HG03139 (cell line): ENCODE measurements at regions not wholly inside any gene's neighbourhood (a gene's known extent, or its start where the extent isn't known, plus 50 kb on each side); places are given as distances from the start of the nearest gene placed in this dataset.

Experiments used
- ATAC-seq: cut with Tn5 transposase; IDR thresholded peaks from one replicate; pipeline ENCODE4 v1.9.1; 2021; ENCODE audit not compliant: unreplicated experiment

DNA sequence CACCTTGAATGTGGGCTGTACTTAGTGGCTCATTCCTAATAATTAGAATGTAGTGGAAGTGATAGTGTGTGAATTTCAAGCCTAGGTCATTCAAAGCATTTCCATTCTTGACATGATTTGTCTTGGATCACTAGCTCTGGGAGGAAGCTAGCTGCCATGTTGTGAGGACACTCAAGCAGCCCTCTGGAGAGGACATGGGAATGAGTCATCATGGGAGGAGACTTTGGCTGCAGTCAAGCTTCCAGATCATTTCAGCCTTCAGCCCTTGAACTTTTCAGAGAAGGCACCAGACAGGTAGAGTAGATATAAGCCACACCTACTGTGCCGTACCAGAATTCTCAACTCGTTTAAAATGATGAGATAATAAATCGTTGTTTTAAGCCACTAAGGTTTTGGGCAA lies 506.9 kb downstream of the ZNF608 start:
- ATAC-seq = no peak

DNA sequence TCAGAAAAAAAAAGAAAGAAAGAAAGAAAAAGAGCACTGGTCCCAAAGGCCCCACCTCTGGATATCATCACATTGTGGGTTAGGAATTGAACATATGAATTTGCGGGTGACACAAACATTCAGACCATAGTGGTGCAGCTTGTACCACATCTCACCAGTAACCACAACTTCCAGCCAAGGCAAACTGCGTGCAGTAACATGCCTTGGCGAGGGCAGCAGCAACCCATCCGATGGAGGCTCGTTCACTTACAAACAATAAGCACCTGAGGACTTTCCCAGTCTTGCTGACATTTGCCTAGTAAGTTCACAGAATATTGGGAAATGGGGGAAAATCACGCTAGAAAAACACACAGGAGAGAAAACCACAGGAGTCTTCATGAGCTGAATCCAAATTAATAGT lies 508.1 kb downstream of the ZNF608 start:
- no peak for ATAC-seq

DNA sequence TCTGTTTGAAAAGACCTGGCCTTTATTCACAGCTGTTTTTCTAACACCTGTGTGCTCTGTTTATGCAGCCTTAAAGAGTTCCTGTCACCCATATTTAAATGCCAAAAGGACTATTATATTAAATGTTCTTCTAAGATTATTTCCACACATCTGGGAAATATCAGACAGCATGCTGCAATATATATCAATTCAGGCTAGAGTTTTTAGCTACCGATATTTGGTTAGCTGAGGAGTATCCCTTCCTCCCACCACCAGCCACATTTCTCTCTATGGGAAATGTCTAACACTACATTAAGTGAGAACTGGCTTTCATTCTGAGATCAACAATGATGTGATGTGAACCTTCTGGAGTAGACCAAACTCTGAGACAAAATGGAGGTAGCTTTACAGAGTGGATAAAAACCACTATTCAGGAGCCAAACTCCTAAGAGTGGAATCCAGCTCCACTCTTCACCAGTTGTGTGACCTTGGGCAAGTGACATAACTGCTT lies 509.2 kb downstream of the ZNF608 start:
- no peak for ATAC-seq

DNA sequence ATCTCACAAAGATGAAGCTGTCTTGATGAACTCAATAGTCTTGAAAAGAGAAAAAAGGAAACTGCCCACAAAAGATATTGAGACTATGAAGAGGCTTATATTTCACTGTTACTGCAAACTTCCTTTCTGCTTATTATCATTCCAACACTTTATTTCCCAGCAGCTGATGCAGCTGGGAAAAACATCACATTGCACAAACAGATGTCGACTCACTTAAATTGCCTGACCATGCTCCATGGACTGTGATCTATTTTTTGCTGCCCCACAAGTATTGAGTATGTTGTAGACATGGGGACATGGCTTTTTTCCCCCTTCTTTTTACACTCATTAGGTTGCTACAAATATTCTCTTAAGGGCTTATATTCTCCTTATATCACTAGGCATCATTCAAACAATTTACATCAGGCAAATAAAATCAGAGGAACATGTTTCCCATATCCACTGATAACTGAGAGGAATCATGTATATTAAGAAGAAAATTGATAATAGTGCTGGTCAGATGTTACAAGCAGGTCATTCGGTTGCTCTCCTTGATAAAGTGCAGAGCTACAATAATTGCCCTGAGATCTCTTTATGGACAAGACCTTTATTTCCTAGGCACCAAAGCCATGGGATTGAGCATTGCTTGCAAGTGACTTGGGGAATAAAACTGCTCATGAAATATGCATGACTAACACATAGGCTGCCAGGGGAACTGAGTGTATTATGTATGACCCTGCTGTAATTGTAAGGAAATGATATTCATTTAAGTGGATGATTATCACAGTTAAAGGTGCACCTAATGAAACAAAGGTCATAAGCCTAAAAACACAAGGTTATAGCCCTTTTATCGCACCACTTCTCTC lies 509.9 kb downstream of the ZNF608 start:
- ATAC-seq = no peak

DNA sequence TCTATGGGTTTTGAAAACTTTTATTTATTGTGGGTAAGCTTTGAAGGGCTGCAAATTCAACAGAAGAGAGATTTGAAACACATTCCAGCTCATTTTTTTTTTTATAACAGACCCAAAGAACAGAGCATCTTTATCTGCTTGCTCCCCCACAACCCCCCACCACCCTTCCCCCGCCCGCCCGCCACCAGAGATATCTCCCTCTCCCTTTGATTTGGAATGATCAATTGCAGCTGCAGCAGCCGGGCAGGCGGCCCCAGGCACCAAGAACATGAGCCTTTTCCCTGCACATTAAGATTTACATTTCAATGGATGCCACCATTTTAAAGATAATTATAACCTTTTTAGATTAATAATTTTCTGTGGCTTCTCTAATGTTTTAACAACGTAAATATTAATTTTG lies 510.9 kb downstream of the ZNF608 start:
- ATAC-seq = no peak

DNA sequence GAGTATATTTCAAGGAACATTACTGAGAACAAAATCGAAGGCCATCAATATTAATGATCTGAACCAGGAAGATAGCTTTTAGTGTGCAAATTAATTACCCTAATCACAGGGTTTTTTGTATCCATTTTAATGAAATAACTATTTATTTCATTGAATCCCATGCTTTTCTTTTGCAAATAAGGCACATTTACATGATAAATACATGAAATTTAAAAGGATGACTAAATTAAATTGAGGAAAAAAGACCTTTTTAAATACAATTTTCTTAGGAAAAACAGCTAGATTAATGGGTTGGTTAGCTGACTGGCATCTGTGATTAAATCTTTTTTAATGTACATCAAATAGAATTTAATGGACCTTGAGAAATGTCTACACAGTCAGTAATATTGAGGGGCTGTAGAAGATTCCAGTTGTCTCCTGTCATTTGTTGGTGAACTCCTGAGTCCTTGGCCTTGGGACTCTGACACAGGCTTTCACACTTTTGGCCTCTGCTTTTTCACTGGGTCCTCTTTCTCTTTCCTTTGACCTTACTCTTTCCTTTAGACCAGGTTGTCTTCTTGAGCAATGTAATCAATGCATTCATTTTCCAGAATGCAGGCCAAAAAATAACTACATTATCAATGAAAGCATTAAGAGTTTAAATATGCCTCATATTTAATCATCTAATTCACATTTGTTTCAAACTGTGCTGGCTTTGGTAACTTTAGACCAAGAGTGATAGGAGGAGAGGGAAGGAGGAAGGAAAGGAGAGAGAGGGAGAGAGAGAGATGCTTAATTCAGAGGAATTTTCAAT lies 511.5 kb downstream of the ZNF608 start:
- ATAC-seq = no peak

DNA sequence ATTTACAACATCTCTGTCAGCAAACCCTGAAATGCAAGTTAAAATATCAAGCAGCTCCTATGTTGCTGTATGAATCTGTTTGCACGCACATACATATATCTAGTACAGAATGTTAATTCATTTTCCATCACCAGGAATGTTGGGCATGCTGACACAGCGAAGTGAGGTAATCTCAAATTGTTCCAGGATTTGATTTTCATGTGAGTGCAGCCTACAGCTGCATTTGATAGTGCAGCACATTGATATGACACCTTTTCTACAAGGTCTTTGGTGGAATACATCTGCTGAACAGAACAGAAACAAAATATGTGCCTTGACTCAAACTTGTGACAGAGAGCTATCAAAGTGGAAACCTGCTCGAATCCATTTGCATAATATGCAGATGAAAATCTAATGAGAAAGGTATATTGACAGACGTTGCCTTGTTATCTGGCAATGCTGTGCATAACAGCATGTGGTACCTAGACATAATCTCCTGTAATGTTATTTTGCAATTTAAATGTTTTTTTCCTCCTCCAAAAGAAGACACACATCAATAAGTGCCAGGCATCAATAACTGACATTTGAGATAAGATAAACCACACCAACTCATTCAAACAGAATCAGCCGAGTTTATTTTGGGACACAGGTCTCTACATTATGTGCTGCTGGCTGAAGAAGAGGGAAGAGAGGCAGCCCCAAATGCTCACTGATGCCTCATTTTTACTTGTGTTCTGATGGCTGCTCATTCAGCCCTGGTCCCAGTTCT lies 512.2 kb downstream of the ZNF608 start:
- no peak for ATAC-seq

DNA sequence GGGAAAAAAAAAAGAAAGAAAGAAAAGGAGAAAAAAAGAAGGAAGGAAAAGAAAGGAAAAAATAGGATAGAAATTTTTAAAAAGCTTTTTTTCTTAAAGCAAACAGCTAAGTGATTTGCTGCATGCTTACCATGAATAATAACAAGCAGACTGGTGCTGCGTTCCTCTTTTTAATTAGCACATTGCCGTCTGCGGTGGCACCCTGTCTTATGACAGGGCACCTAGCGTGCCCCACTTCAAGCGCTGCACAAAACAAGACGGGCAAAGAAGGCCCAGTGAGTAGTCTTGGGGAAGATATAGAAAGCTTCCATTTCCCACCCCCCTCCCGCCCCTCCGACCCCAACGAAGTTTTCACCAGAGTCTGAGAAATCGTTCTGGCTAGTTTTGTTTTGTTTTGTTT lies 513.9 kb downstream of the ZNF608 start:
- no peak for ATAC-seq

DNA sequence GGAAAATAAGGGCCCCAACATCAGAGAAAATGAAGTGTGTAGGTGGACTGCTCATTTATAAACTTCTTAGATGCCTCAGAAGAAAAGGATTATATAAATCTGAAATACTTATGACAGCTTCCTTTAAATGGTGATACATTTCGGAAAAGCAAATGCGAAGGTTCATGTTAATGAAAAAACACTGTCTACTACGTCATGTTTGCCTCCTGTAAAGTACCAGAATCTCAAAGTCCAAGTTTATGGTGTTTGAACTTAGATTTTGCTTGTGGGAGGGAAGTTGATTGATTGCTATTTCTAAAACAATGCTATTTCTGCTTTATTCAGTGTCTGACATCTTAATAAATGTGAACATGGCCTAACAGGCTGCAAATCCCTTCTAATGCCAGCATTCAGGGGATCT lies 514.6 kb downstream of the ZNF608 start:
- ATAC-seq = no peak

DNA sequence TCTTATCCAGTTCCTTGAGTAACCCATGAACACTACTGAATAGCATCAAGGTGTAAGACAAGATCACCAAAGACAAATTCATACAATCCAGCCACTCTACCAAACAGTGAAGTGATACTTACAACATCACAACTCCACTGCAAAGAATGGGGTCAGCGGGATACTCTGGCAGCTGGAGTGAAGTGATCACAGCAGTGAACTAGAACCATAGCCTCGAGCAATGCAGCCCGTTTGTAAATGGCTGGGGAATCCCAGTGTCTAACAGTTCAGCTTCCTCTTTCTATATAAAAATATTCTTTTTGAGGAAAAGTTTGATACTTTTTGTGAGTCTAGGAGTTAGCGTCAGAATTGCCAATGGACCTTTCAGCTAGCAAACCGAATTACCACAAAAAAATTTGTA lies 515.2 kb downstream of the ZNF608 start:
- ATAC-seq = no peak

DNA sequence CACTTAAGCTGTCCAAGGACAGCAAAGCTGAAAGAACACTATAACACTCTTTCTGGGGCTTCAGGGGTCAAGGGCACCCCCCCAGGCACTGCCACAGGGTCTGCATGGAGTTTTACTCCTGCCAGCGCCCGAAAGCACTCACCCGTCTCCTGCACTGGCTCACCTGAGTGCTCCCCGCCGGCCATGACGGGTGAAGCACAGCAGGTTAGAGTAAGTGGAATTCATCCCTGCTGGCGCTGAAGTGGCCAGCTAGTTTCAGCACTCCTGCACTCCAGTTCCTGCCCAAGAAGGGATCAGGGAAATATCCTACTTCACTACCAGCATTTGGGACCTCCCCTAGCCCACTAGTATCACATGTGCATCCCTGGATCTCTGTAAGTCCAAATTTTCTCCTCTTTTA lies 516.0 kb downstream of the ZNF608 start:
- no peak for ATAC-seq

DNA sequence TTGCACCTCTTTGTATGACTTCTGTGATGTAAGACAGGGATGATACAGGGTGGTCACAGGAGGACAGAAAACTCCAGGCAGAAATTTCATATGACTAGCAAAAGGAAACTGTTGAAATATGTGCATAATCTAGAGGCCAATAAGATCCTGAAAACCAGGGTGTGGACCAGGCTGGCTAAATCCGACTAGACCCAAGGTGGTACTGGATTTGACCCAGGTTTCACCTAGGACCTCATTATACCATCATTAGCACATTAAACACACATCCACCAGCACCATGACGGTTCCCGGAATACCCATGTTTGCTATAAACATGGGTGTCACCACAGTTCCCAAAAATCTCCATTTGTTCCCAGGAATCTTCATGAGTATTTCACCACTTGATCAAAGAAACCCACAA lies 517.1 kb downstream of the ZNF608 start:
- ATAC-seq = no peak

DNA sequence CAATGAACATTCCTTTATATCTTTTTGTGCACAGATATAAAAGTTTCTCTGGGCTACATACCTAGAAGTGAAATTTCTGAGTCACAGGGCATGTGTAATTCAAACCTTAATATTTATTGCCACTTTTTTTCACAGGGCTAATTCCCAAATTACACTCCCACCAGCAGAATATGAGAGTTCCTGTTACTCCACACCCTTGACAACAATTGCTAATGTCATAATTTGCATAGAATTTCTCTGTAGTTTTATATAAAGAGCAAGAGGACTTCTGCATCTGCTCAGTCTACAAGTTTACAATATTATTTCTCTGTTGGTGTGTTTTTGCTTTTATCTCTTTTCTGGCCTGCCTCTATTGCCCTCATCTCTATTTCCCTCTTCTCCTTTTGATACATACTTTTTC lies 518.5 kb downstream of the ZNF608 start:
- ATAC-seq = no peak

DNA sequence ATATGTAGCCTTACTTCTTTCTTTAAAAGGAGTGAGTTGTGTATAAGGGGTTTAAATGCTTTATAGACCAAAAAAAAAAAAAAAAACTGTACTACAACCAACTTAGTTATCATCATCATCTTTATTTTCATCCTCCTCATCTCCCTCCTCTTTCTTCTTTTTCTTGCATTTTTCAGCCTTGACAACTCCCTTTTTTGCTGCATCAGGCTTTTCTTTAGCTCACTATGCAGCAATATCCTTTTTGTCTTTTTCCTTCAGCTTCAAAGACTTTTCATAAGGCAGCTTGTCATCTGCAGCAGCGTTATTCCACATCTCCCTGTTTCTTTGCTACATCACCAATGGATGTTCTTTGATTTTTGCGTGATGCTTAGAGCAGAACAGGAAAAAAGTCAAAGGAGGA lies 526.0 kb downstream of the ZNF608 start:
- no peak for ATAC-seq

DNA sequence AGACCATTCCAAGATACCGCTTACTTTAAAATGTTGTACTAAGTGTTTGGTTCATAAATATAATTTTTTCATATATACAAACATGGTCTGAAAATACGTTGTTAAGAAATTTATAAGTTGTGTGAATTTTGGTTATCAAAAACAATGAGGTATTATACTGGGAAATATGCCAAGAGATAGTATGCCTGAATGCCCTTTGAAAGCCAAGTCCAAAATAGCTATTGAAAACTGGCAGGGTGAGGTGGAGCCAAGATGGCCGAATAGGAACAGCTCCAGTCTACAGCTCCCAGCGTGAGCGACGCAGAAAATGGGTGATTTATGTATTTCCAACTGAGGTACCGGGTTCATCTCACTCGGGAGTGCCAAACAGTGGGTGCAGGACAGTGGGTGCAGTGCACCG lies 533.5 kb downstream of the ZNF608 start:
- no peak for ATAC-seq

DNA sequence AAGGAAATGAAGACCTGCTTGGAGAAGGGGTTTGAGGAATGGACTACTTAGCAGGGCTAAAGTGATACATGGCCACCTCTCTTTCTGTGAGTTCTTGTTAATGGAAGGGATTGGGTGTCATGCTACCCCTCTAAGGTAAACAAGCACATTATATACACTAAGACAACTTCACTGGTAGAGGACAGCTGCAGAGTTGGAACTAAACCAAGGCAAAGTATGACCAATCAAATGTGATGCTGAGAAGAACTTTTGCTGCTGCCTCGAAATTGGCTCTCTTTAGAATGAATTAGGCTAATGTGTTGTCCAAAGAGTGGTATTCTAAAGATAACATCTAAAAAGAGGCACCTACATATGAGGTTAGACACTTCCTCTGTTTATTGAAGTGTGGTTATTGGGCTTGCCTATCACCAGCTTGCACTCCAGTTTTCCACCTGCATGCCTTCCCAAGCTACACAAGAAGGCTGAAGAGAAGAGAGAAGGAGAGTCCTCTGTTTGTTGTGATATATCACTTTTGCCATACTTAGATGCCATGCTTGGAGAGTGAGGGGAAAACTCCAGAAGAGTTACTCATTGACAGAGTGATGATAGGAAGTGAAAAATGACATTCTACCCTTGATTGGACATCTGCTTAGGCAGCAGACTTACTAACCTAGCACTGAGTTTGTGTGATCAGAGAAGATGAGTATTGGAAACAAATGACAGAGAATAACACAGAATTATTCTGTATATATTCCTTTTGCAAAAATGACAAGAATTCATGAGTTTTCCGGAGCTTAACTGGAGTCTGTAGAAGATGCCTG lies 536.1 kb downstream of the ZNF608 start:
- no peak for ATAC-seq

DNA sequence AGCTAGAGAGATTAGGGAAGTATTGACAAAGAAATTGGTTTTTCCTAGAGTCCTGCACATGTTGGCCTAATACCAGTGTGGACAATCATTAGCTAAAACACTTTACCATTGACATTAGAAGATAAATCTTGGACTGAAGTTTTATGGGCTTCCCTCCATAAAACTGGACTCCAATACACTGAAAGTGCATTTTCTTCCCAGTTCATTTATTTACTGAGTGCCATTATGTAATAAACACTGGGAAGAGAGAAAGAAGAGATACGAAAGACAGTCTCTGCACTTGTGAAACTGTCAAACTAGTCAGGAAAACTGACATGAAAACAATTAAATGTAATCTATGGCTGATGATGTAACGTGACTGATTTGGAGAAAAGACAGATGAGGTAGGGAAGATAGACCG lies 539.3 kb downstream of the ZNF608 start:
- no peak for ATAC-seq

DNA sequence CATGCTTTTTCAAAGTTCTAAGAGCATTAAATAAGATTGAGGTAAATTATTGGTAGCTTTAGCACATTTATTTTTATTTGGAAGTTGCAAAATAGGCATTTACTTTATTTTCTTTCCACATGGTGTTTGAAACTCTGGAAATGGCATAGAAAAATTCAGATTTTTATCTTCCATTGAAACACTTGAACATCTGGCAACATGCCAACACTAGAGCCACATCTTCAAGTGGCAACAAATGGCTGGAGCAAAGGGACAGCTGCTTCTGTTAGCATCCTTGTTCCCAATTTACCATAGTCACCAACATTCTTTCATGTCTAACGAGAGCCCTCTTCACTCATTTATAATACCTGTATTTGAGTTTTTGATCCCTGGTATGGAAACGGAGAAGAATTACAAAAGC lies 539.9 kb downstream of the ZNF608 start:
- no peak for ATAC-seq

DNA sequence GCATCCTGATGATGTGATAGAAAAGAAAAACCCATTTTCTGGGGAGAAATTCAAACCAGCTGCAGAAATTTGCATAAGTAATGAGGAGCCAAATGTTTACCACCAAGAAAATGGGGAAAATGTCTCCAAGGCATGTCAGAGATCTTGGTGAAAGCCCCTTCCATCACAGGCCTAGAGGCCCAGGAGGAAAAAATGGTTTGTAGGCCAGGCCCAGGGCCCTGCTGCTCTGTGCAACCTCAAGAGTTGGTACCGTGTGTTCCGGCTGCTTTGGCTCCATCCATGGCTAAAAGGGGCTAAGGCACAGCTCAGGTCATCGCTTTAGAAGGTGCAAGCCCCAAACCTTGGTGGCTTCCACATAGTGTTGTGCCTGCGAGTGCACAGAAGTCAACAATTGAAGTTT lies 543.1 kb downstream of the ZNF608 start:
- ATAC-seq = no peak

DNA sequence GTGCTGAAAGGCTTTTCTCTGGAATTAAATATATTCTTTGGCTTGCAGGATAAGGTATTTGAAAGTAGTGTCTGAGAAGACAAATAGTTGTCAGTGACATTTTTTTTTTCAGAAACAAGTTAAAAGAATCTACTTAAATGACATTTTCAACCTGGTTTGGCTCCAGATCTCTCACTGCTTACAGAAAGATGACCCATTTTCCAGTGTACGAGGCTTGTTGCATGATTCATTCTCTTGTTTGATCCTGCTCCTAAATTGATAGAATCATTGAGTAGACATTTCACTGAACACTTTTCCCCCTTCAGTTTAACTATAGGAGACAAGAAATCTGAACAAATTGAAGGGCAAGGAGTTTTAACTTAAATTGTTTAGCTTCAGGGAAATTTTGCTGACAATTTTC lies 546.1 kb downstream of the ZNF608 start:
- ATAC-seq = no peak

DNA sequence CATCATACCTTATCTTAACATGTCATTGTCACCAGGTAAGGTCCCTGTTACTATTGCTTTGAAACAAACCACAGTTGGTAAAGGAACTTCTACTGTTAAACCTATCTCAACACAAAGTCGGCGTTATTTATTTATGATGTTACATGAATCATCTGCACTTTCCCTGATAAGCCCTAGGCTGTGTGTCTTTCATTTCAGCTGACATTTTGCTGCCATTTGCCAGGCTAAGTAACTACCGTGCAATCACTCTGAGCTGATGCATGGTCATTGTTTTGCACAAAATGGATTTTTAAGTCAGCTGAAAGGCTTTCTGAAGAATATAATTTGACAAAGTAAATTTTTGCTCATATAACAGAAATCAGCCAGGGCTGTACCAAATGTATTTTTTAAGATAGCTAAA lies 546.5 kb downstream of the ZNF608 start:
- no peak for ATAC-seq
